ENCODE measurements at regions not wholly inside any gene's neighbourhood (a gene's known extent, or its start where the extent isn't known, plus 50 kb on each side); places are given as distances from the start of the nearest gene placed in this dataset.

DNA sequence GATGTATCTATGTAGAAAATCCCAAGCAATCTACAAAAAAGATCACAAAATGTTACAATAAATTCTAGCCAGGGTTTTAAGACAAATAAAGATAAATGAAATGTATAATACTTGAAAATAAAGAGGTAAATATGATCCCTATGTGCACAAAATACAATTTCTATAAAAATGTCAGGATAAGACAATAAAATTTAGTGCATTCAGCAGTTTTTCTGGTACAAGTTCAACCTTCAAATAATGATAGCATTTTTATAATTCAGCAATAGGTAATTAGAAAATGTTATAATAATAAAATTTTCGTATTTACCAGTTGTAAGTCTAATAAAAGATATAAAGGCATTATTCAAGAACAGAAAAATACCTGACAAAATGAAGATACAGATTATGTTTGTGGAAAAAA, 726.8 kb upstream of the FAT3 start:
- Mint-ChIP-seq H3K4me1 (peaks cover 10% of the 10 kb centered on the region), H3K27ac (no peak overlapping the region), H3K36me3 (no peaks in the 10 kb centered on the region), H3K4me3 (no peak overlapping the region), H3K27me3 (ENCODE audit: low read depth) (no peaks in the 10 kb centered on the region), H3K9me3 (no peaks in the 10 kb centered on the region)
- DNase-seq (ENCODE audit: low spot score) = no peak
- ChIA-PET CTCF (no interaction called here), POLR2A (no interaction called here)
- no peak for TF ChIP-seq SP1 (CRISPR knock-in tag; conservative IDR thresholded peaks at IDR 0.05)
- no peak for TF ChIP-seq JUN (CRISPR knock-in tag; IDR thresholded peaks at IDR 0.05)
- no peak for TF ChIP-seq ZNF416 (CRISPR knock-in tag; IDR thresholded peaks at IDR 0.05)
- TF ChIP-seq, protein P1, sequence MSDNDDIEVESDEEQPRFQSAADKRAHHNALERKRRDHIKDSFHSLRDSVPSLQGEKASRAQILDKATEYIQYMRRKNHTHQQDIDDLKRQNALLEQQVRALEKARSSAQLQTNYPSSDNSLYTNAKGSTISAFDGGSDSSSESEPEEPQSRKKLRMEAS (CRISPR knock-in tag; IDR thresholded peaks at IDR 0.05) = no peak
- TF ChIP-seq, protein P2, sequence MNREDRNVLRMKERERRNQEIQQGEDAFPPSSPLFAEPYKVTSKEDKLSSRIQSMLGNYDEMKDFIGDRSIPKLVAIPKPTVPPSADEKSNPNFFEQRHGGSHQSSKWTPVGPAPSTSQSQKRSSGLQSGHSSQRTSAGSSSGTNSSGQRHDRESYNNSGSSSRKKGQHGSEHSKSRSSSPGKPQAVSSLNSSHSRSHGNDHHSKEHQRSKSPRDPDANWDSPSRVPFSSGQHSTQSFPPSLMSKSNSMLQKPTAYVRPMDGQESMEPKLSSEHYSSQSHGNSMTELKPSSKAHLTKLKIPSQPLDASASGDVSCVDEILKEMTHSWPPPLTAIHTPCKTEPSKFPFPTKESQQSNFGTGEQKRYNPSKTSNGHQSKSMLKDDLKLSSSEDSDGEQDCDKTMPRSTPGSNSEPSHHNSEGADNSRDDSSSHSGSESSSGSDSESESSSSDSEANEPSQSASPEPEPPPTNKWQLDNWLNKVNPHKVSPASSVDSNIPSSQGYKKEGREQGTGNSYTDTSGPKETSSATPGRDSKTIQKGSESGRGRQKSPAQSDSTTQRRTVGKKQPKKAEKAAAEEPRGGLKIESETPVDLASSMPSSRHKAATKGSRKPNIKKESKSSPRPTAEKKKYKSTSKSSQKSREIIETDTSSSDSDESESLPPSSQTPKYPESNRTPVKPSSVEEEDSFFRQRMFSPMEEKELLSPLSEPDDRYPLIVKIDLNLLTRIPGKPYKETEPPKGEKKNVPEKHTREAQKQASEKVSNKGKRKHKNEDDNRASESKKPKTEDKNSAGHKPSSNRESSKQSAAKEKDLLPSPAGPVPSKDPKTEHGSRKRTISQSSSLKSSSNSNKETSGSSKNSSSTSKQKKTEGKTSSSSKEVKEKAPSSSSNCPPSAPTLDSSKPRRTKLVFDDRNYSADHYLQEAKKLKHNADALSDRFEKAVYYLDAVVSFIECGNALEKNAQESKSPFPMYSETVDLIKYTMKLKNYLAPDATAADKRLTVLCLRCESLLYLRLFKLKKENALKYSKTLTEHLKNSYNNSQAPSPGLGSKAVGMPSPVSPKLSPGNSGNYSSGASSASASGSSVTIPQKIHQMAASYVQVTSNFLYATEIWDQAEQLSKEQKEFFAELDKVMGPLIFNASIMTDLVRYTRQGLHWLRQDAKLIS (CRISPR knock-in tag; IDR thresholded peaks at IDR 0.05; ENCODE audit: borderline replicate concordance) = no peak
- TF ChIP-seq MYBL2 (CRISPR knock-in tag; IDR thresholded peaks at IDR 0.05) = no peak
- TF ChIP-seq NR3C1 (CRISPR knock-in tag; conservative IDR thresholded peaks at IDR 0.05; ENCODE audit: low read depth) = no peak
- TF ChIP-seq, protein P3, sequence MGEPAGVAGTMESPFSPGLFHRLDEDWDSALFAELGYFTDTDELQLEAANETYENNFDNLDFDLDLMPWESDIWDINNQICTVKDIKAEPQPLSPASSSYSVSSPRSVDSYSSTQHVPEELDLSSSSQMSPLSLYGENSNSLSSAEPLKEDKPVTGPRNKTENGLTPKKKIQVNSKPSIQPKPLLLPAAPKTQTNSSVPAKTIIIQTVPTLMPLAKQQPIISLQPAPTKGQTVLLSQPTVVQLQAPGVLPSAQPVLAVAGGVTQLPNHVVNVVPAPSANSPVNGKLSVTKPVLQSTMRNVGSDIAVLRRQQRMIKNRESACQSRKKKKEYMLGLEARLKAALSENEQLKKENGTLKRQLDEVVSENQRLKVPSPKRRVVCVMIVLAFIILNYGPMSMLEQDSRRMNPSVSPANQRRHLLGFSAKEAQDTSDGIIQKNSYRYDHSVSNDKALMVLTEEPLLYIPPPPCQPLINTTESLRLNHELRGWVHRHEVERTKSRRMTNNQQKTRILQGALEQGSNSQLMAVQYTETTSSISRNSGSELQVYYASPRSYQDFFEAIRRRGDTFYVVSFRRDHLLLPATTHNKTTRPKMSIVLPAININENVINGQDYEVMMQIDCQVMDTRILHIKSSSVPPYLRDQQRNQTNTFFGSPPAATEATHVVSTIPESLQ (CRISPR knock-in tag; IDR thresholded peaks at IDR 0.05) = no peak
- TF ChIP-seq FOXJ3 (CRISPR knock-in tag; IDR thresholded peaks at IDR 0.05; ENCODE audit: borderline replicate concordance) = no peak
- no peak for ATAC-seq

DNA sequence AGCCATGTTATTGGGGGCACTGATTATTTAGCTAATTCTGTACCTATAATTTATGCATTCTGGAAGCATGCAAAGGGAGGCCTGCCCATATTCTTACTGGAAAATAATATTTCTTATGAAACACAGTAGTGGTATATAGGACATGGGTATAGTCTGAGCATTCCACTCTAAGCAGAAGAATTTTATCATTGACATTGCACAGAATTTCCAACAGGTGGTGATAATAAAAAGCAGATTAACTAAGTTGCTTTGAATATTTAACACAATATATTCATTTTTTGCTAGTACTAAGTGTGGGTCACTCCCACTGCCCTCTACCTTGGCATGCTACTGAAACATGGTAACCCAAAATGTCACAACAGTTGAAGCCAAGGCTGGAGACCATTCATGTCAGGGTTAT, 728.8 kb upstream of the FAT3 start:
- Mint-ChIP-seq H3K9me3 (no peaks in the 10 kb centered on the region), H3K4me1 (peaks cover 10% of the 10 kb centered on the region), H3K36me3 (no peaks in the 10 kb centered on the region), H3K27me3 (ENCODE audit: low read depth) (no peaks in the 10 kb centered on the region), H3K4me3 (no peak overlapping the region), H3K27ac (no peak overlapping the region)
- POLR2A ChIA-PET = no interaction called here
- ATAC-seq (no peak), DNase-seq (ENCODE audit: low spot score) (no peak)
- CTCF ChIA-PET = no interaction called here
- TF ChIP-seq ZNF317 (CRISPR knock-in tag; IDR thresholded peaks at IDR 0.05; ENCODE audit: borderline replicate concordance, low read depth) (no peak), JUN (CRISPR knock-in tag; IDR thresholded peaks at IDR 0.05) (no peak), ELF4 (CRISPR knock-in tag; IDR thresholded peaks at IDR 0.05; ENCODE audit: low read depth) (no peak), FOXK1 (CRISPR knock-in tag; IDR thresholded peaks at IDR 0.05) (no peak), SOX15 (CRISPR knock-in tag; IDR thresholded peaks at IDR 0.05) (no peak), RORB (CRISPR knock-in tag; IDR thresholded peaks at IDR 0.05) (no peak), OVOL2 (CRISPR knock-in tag; IDR thresholded peaks at IDR 0.05; ENCODE audit: borderline replicate concordance) (no peak)
- TF ChIP-seq, protein P4, sequence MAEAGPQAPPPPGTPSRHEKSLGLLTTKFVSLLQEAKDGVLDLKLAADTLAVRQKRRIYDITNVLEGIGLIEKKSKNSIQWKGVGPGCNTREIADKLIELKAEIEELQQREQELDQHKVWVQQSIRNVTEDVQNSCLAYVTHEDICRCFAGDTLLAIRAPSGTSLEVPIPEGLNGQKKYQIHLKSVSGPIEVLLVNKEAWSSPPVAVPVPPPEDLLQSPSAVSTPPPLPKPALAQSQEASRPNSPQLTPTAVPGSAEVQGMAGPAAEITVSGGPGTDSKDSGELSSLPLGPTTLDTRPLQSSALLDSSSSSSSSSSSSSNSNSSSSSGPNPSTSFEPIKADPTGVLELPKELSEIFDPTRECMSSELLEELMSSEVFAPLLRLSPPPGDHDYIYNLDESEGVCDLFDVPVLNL (CRISPR knock-in tag; IDR thresholded peaks at IDR 0.05; ENCODE audit: borderline replicate concordance, low read depth) = no peak
- TF ChIP-seq, protein P5, sequence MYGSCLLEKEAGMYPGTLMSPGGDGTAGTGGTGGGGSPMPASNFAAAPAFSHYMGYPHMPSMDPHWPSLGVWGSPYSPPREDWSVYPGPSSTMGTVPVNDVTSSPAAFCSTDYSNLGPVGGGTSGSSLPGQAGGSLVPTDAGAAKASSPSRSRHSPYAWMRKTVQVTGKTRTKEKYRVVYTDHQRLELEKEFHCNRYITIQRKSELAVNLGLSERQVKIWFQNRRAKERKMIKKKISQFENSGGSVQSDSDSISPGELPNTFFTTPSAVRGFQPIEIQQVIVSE (CRISPR knock-in tag; IDR thresholded peaks at IDR 0.05; ENCODE audit: borderline replicate concordance) = no peak
- TF ChIP-seq, protein P6, sequence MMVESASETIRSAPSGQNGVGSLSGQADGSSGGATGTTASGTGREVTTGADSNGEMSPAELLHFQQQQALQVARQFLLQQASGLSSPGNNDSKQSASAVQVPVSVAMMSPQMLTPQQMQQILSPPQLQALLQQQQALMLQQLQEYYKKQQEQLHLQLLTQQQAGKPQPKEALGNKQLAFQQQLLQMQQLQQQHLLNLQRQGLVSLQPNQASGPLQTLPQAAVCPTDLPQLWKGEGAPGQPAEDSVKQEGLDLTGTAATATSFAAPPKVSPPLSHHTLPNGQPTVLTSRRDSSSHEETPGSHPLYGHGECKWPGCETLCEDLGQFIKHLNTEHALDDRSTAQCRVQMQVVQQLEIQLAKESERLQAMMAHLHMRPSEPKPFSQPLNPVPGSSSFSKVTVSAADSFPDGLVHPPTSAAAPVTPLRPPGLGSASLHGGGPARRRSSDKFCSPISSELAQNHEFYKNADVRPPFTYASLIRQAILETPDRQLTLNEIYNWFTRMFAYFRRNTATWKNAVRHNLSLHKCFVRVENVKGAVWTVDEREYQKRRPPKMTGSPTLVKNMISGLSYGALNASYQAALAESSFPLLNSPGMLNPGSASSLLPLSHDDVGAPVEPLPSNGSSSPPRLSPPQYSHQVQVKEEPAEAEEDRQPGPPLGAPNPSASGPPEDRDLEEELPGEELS (CRISPR knock-in tag; IDR thresholded peaks at IDR 0.05) = no peak
- TF ChIP-seq, protein P7, sequence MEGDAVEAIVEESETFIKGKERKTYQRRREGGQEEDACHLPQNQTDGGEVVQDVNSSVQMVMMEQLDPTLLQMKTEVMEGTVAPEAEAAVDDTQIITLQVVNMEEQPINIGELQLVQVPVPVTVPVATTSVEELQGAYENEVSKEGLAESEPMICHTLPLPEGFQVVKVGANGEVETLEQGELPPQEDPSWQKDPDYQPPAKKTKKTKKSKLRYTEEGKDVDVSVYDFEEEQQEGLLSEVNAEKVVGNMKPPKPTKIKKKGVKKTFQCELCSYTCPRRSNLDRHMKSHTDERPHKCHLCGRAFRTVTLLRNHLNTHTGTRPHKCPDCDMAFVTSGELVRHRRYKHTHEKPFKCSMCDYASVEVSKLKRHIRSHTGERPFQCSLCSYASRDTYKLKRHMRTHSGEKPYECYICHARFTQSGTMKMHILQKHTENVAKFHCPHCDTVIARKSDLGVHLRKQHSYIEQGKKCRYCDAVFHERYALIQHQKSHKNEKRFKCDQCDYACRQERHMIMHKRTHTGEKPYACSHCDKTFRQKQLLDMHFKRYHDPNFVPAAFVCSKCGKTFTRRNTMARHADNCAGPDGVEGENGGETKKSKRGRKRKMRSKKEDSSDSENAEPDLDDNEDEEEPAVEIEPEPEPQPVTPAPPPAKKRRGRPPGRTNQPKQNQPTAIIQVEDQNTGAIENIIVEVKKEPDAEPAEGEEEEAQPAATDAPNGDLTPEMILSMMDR (IDR thresholded peaks at IDR 0.05) = no peak
- TF ChIP-seq, protein P8, sequence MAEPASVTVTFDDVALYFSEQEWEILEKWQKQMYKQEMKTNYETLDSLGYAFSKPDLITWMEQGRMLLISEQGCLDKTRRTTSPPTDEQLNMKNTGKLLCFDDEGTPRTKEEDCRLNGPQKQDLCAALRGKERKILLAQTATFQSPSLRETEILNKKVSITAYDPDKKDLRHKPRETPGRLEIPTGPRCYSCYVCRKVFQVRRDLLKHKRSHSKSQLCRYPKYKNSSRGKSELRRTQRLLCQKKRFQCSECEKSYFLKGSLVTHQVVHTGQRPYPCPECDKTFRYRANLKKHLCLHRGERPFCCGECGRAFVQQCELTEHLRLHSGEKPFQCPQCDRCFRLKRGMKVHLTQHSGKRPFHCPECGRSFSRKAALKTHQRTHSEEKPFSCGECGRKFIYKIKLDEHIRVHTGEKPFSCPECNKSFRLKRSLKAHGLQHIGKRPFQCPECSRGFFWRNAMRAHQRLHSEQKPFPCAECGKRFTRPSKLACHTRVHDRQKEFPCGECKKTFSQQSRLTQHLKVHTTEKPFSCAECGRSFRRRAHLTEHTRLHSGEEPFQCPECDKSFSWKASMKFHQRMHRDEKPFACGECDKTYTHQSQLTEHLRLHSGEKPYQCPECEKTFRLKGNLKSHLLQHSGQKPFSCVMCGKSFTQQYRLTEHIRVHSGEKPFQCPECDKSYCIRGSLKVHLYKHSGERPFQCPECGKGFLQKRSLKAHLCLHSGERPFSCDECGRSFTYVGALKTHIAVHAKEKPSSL (CRISPR knock-in tag; conservative IDR thresholded peaks at IDR 0.05) = no peak
